ENCODE measurements at regions not wholly inside any gene's neighbourhood (a gene's known extent, or its start where the extent isn't known, plus 50 kb on each side); places are given as distances from the start of the nearest gene placed in this dataset.

DNA sequence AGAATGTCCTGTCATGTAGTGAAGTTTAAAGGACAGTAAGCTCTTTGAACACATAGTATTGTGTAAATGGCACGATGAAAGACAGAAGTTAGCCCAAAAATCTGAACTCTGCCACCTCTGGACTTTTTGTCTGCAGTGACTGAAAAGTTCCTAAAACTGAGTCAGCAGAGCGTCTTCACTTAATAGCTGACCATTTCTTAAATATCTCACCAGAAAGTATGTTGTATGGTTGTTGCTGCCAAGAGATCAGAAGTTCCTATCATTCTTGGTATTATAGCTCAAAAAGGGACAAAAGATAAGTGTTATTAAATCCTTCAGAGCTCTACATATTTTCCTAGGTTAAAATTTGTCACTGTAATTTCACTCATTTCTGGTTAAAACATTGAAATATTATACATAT is 1003.0 kb downstream of the TTLL7 start:
- Histone ChIP-seq H3K9me3 (replicated peaks; ENCODE audit: control insufficient read depth, insufficient read depth, low read length) (no peaks in the 10 kb centered on the region), H3K36me3 (ENCODE audit: control insufficient read depth in 2 of 2, insufficient read depth in 2 of 2, low read length in 1 of 2) (no peaks in the 10 kb centered on the region), H3K9ac (ENCODE audit: control insufficient read depth, insufficient read depth, low read length) (no peak overlapping the region), H3K79me2 (ENCODE audit: control insufficient read depth, insufficient read depth, low read length) (no peaks in the 10 kb centered on the region), H3K4me3 (no peak overlapping the region), H3K4me1 (ENCODE audit: control insufficient read depth, insufficient read depth, low read length) (no peaks in the 10 kb centered on the region), H3K27ac (ENCODE audit: control insufficient read depth, insufficient read depth) (no peak overlapping the region), H2AFZ (ENCODE audit: control insufficient read depth, low read depth, low read length) (no peak overlapping the region), H4K20me1 (ENCODE audit: control insufficient read depth, insufficient read depth) (no peaks in the 10 kb centered on the region), H3K27me3 (replicated peaks in 1 of 2; ENCODE audit: control insufficient read depth in 2 of 2, insufficient read depth in 2 of 2, low read length in 1 of 2) (no peaks in the 10 kb centered on the region), H3K4me2 (ENCODE audit: control insufficient read depth, insufficient read depth) (no peak overlapping the region)
- ATAC-seq: no peak
- POLR2A ChIA-PET: no interaction called here
- CTCF ChIA-PET: no interaction called here
- intact Hi-C loops (cut with micrococcal nuclease; ENCODE audit: unreplicated experiment): no loop called here
- no peak for DNase-seq (ENCODE audit: low read depth, low spot score)
- SMC1A ChIA-PET (ENCODE audit: uncharacterized antibody, unreplicated experiment): interaction anchor here (1.1 to 1.7 kb wide), 3 partner anchors 9 to 12 kb away, joined by 3 to 6 read pairs (median 3); no protein-coding TSS in a partner anchor
- RAD21 ChIA-PET (ENCODE audit: unreplicated experiment): no interaction called here
- FAIRE-seq: no peak
- 10% methylated on average over 2 of the region's 2 CpGs for WGBS (ENCODE audit: insufficient coverage, insufficient replicate concordance, low lambda C conversion rate, missing lambda C conversion rate)
- in situ Hi-C loops (cut with MboI): no loop called here
- BruUV-seq (replicated peaks): no TSS peak
- TF ChIP-seq, protein P1, sequence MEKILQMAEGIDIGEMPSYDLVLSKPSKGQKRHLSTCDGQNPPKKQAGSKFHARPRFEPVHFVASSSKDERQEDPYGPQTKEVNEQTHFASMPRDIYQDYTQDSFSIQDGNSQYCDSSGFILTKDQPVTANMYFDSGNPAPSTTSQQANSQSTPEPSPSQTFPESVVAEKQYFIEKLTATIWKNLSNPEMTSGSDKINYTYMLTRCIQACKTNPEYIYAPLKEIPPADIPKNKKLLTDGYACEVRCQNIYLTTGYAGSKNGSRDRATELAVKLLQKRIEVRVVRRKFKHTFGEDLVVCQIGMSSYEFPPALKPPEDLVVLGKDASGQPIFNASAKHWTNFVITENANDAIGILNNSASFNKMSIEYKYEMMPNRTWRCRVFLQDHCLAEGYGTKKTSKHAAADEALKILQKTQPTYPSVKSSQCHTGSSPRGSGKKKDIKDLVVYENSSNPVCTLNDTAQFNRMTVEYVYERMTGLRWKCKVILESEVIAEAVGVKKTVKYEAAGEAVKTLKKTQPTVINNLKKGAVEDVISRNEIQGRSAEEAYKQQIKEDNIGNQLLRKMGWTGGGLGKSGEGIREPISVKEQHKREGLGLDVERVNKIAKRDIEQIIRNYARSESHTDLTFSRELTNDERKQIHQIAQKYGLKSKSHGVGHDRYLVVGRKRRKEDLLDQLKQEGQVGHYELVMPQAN (conservative IDR thresholded peaks at IDR 0.05): no peak
- TF ChIP-seq, protein P2, sequence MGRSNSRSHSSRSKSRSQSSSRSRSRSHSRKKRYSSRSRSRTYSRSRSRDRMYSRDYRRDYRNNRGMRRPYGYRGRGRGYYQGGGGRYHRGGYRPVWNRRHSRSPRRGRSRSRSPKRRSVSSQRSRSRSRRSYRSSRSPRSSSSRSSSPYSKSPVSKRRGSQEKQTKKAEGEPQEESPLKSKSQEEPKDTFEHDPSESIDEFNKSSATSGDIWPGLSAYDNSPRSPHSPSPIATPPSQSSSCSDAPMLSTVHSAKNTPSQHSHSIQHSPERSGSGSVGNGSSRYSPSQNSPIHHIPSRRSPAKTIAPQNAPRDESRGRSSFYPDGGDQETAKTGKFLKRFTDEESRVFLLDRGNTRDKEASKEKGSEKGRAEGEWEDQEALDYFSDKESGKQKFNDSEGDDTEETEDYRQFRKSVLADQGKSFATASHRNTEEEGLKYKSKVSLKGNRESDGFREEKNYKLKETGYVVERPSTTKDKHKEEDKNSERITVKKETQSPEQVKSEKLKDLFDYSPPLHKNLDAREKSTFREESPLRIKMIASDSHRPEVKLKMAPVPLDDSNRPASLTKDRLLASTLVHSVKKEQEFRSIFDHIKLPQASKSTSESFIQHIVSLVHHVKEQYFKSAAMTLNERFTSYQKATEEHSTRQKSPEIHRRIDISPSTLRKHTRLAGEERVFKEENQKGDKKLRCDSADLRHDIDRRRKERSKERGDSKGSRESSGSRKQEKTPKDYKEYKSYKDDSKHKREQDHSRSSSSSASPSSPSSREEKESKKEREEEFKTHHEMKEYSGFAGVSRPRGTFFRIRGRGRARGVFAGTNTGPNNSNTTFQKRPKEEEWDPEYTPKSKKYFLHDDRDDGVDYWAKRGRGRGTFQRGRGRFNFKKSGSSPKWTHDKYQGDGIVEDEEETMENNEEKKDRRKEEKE (IDR thresholded peaks at IDR 0.05): no peak
- no peak for TF ChIP-seq BCL11A (IDR thresholded peaks at IDR 0.05; ENCODE audit: low read depth, low read length)
- TF ChIP-seq, protein P3, sequence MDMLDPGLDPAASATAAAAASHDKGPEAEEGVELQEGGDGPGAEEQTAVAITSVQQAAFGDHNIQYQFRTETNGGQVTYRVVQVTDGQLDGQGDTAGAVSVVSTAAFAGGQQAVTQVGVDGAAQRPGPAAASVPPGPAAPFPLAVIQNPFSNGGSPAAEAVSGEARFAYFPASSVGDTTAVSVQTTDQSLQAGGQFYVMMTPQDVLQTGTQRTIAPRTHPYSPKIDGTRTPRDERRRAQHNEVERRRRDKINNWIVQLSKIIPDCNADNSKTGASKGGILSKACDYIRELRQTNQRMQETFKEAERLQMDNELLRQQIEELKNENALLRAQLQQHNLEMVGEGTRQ (IDR thresholded peaks at IDR 0.05; ENCODE audit: borderline replicate concordance, low read depth, low read length): no peak
- TF ChIP-seq MYC (IDR thresholded peaks at IDR 0.05; ENCODE audit: insufficient read depth, insufficient read length, insufficient replicate concordance, low read length, severe bottlenecking): no peak
- TF ChIP-seq ZNF622 (IDR thresholded peaks at IDR 0.05): no peak
- TF ChIP-seq CEBPB (IDR thresholded peaks at IDR 0.05; ENCODE audit: borderline replicate concordance in 1 of 2, low read depth in 2 of 2, low read length in 2 of 2): no peak
- no peak for TF ChIP-seq CHD4 (IDR thresholded peaks at IDR 0.05)
- TF ChIP-seq, protein P4, sequence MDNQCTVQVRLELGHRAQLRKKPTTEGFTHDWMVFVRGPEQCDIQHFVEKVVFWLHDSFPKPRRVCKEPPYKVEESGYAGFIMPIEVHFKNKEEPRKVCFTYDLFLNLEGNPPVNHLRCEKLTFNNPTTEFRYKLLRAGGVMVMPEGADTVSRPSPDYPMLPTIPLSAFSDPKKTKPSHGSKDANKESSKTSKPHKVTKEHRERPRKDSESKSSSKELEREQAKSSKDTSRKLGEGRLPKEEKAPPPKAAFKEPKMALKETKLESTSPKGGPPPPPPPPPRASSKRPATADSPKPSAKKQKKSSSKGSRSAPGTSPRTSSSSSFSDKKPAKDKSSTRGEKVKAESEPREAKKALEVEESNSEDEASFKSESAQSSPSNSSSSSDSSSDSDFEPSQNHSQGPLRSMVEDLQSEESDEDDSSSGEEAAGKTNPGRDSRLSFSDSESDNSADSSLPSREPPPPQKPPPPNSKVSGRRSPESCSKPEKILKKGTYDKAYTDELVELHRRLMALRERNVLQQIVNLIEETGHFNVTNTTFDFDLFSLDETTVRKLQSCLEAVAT (IDR thresholded peaks at IDR 0.05): no peak
- TF ChIP-seq KAT2A (conservative IDR thresholded peaks at IDR 0.05; ENCODE audit: control insufficient read depth, low read depth, low read length): no peak
- TF ChIP-seq, protein P5, sequence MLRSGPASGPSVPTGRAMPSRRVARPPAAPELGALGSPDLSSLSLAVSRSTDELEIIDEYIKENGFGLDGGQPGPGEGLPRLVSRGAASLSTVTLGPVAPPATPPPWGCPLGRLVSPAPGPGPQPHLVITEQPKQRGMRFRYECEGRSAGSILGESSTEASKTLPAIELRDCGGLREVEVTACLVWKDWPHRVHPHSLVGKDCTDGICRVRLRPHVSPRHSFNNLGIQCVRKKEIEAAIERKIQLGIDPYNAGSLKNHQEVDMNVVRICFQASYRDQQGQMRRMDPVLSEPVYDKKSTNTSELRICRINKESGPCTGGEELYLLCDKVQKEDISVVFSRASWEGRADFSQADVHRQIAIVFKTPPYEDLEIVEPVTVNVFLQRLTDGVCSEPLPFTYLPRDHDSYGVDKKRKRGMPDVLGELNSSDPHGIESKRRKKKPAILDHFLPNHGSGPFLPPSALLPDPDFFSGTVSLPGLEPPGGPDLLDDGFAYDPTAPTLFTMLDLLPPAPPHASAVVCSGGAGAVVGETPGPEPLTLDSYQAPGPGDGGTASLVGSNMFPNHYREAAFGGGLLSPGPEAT (IDR thresholded peaks at IDR 0.05; ENCODE audit: low read depth): no peak
- no peak for TF ChIP-seq ZNF207 (IDR thresholded peaks at IDR 0.05; ENCODE audit: borderline replicate concordance)
- TF ChIP-seq, protein P6, sequence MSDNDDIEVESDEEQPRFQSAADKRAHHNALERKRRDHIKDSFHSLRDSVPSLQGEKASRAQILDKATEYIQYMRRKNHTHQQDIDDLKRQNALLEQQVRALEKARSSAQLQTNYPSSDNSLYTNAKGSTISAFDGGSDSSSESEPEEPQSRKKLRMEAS (IDR thresholded peaks at IDR 0.05; ENCODE audit: low read depth, low read length): no peak
- TF ChIP-seq EED (IDR thresholded peaks at IDR 0.05; ENCODE audit: low read depth): no peak
